ENCODE measurements at regions not wholly inside any gene's neighbourhood (a gene's known extent, or its start where the extent isn't known, plus 50 kb on each side); places are given as distances from the start of the nearest gene placed in this dataset.
"Not testable (repeated sequence)": the region's sequence is repeated elsewhere in the genome, so short reads cannot be mapped to it uniquely, and the experiment has no call there.

GRCh38 chr1:121494796-121495195 is 310.0 kb downstream of the SRGAP2C start:
- dilution Hi-C loops (cut with HindIII; ENCODE audit: low sequenced_read_pairs, unreplicated experiment); H2AK9ac ChIP-seq (replicated peaks; ENCODE audit: low read depth, low read length, poor library complexity); in situ Hi-C loops (cut with MboI; ENCODE audit: low sequenced_read_pairs); H3K27ac ChIP-seq (ENCODE audit: insufficient read depth, low read length); H2BK5ac ChIP-seq (ENCODE audit: low read depth, low read length, poor library complexity, severe bottlenecking); H4K91ac ChIP-seq (ENCODE audit: insufficient read depth, low read depth, low read length); H4K20me1 ChIP-seq (ENCODE audit: insufficient read depth, low read length); H2AK5ac ChIP-seq (ENCODE audit: low read depth, low read length); POLR2A ChIA-PET (ENCODE audit: unreplicated experiment); H2BK20ac ChIP-seq (ENCODE audit: low read depth, low read length); ATAC-seq (ENCODE audit: low read depth); H3K4me3 ChIP-seq (ENCODE audit: insufficient read depth, low read depth, low read length); H3K27me3 ChIP-seq (ENCODE audit: control insufficient read depth, insufficient read depth, low read length); intact Hi-C loops (cut with micrococcal nuclease); H3K9ac ChIP-seq (ENCODE audit: low read depth, low read length); H3K9me3 ChIP-seq (ENCODE audit: control insufficient read depth, insufficient read depth, low read length); H2AFZ ChIP-seq (replicated peaks; ENCODE audit: low read length, poor library complexity); H3K36me3 ChIP-seq (ENCODE audit: control insufficient read depth, insufficient read depth, low read length); H2BK120ac ChIP-seq (ENCODE audit: low read depth, low read length); H3K4ac ChIP-seq (ENCODE audit: low read depth, low read length); H3K18ac ChIP-seq (ENCODE audit: low read depth, low read length); DNase-seq; H4K5ac ChIP-seq (ENCODE audit: low read depth, low read length); H3K9me1 ChIP-seq (ENCODE audit: insufficient read depth, low read length); H4K8ac ChIP-seq (ENCODE audit: low read depth in 2 of 2, low read length in 2 of 2); BruUV-seq (replicated peaks); H2BK15ac ChIP-seq (ENCODE audit: low read depth, low read length); H3K23ac ChIP-seq (ENCODE audit: low read depth, low read length); H3K14ac ChIP-seq (replicated peaks; ENCODE audit: low read depth, low read length); H3K4me1 ChIP-seq (ENCODE audit: control insufficient read depth, insufficient read depth, low read length); H3K4me2 ChIP-seq (ENCODE audit: low read depth, low read length); H3K56ac ChIP-seq (ENCODE audit: extremely low read depth, insufficient read depth, low read length); H3K79me1 ChIP-seq (ENCODE audit: low read depth in 1 of 2, low read length in 2 of 2): not testable (repeated sequence)
- CTCF ChIA-PET: interaction anchor here (0.6 kb wide), 1 partner anchor 52 kb away, joined by 6 read pairs; no protein-coding TSS in a partner anchor

GRCh38 chr1:121511455-121511854 is 326.7 kb downstream of the SRGAP2C start:
- H2BK20ac ChIP-seq (ENCODE audit: low read depth, low read length); H4K8ac ChIP-seq (ENCODE audit: low read depth in 2 of 2, low read length in 2 of 2); H2AFZ ChIP-seq (replicated peaks; ENCODE audit: low read length, poor library complexity); H4K20me1 ChIP-seq (ENCODE audit: insufficient read depth, low read length); POLR2A ChIA-PET (ENCODE audit: unreplicated experiment); H3K27me3 ChIP-seq (ENCODE audit: control insufficient read depth, insufficient read depth, low read length); H3K4me1 ChIP-seq (ENCODE audit: control insufficient read depth, insufficient read depth, low read length); BruUV-seq (replicated peaks); intact Hi-C loops (cut with micrococcal nuclease); H4K91ac ChIP-seq (ENCODE audit: insufficient read depth, low read depth, low read length); H3K4me3 ChIP-seq (ENCODE audit: insufficient read depth, low read depth, low read length); H3K9me1 ChIP-seq (ENCODE audit: insufficient read depth, low read length); H3K9ac ChIP-seq (ENCODE audit: low read depth, low read length); ATAC-seq (ENCODE audit: low read depth); H3K79me1 ChIP-seq (ENCODE audit: low read depth in 1 of 2, low read length in 2 of 2); H3K56ac ChIP-seq (ENCODE audit: extremely low read depth, insufficient read depth, low read length); H3K27ac ChIP-seq (ENCODE audit: insufficient read depth, low read length); H2BK5ac ChIP-seq (ENCODE audit: low read depth, low read length, poor library complexity, severe bottlenecking); DNase-seq; in situ Hi-C loops (cut with MboI; ENCODE audit: low sequenced_read_pairs); dilution Hi-C loops (cut with HindIII; ENCODE audit: low sequenced_read_pairs, unreplicated experiment); H3K4ac ChIP-seq (ENCODE audit: low read depth, low read length); H2BK120ac ChIP-seq (ENCODE audit: low read depth, low read length); H3K23ac ChIP-seq (ENCODE audit: low read depth, low read length); H3K36me3 ChIP-seq (ENCODE audit: control insufficient read depth, insufficient read depth, low read length); CTCF ChIA-PET; H2AK9ac ChIP-seq (replicated peaks; ENCODE audit: low read depth, low read length, poor library complexity); H2BK15ac ChIP-seq (ENCODE audit: low read depth, low read length); H3K18ac ChIP-seq (ENCODE audit: low read depth, low read length); H2AK5ac ChIP-seq (ENCODE audit: low read depth, low read length); H4K5ac ChIP-seq (ENCODE audit: low read depth, low read length); H3K14ac ChIP-seq (replicated peaks; ENCODE audit: low read depth, low read length); H3K4me2 ChIP-seq (ENCODE audit: low read depth, low read length); H3K9me3 ChIP-seq (ENCODE audit: control insufficient read depth, insufficient read depth, low read length): not testable (repeated sequence)
- 73% methylated on average over 3 of the region's 5 CpGs; no CpG with 5 or more reads in 1 of the 2 experiments for WGBS, 2 experiments (ENCODE audit: extremely low coverage in 2 of 2, insufficient read length in 1 of 2)
